H1 (cell line): ENCODE measurements at regions not wholly inside any gene's neighbourhood (a gene's known extent, or its start where the extent isn't known, plus 50 kb on each side); places are given as distances from the start of the nearest gene placed in this dataset.

Source experiments
- HDAC2 ChIP-seq, 2 experiments: fragments of 300-600 bp in 1 of 2; sonication (generic) in 1 of 2; IDR thresholded peaks; 2 replicates each; pipeline ENCODE4 v1.6.1; 2011 to 2012; ENCODE audit warnings: low read depth in 2 of 2, low read length in 2 of 2, mild to moderate bottlenecking in 2 of 2, moderate library complexity in 2 of 2, borderline replicate concordance in 1 of 2, inconsistent platforms in 1 of 2
- POU5F1 ChIP-seq: IDR thresholded peaks from 2 replicates; pipeline ENCODE4 v1.6.1; 2011; ENCODE audit warnings: low read depth, mild to moderate bottlenecking, low read length, moderate library complexity
- TBP ChIP-seq: IDR thresholded peaks from 2 replicates; pipeline ENCODE4 v1.6.1; 2011; ENCODE audit warnings: low read depth, low read length, improper control_type of control experiment
- USF2 ChIP-seq: IDR thresholded peaks from 2 replicates; pipeline ENCODE4 v1.6.1; 2011; ENCODE audit warnings: low read length, improper control_type of control experiment

- TF ChIP-seq POU5F1 (no peak), USF2 (no peak), TBP (no peak), HDAC2 (IDR thresholded peaks at IDR 0.05; ENCODE audit: borderline replicate concordance in 1 of 2, low read depth in 2 of 2, low read length in 2 of 2) (no peak)
Observed at GRCh38 chr2:129484999-129485897, 494.2 kb upstream of the RAB6C start.
